Testis (tissue), 2 donors: ENCODE measurements at regions not wholly inside any gene's neighbourhood (a gene's known extent, or its start where the extent isn't known, plus 50 kb on each side); places are given as distances from the start of the nearest gene placed in this dataset.

Experiments used
- DNase-seq: peaks from one replicate; pipeline ENCODE4 v3.0.0-alpha.2; 2019
- H3K27ac ChIP-seq, 2 donors: fragments of 200-600 bp; sonication (generic); one replicate each; pipeline ENCODE4 v1.5.1; 2019
- H3K27me3 ChIP-seq: fragments of 200-600 bp; sonication (generic); one replicate; pipeline ENCODE4 v1.5.1; 2019
- H3K36me3 ChIP-seq: fragments of 200-600 bp; sonication (generic); one replicate; pipeline ENCODE4 v1.5.1; 2017; ENCODE audit warnings: low read depth; ENCODE audit errors: missing control alignments
- H3K4me1 ChIP-seq: fragments of 200-600 bp; sonication (generic); one replicate; pipeline ENCODE4 v1.5.1; 2019
- H3K4me3 ChIP-seq, 2 donors: fragments of 200-600 bp; sonication (generic); one replicate each; pipeline ENCODE4 v1.5.1; 2017 to 2019
- H3K9me3 ChIP-seq: fragments of 200-600 bp; sonication (generic); one replicate; pipeline ENCODE4 v1.5.1; 2017
- CTCF ChIP-seq, 3 experiments: fragments of 450-650 bp in 2 of 3; fragments of 200-600 bp in 1 of 3; sonication (generic) in 1 of 3; IDR thresholded peaks; one replicate each; pipeline ENCODE4 v1.5.1; 2016 to 2019; ENCODE audit warnings: antibody characterized with exemption in 3 of 3, mild to moderate bottlenecking in 2 of 3, moderate library complexity in 1 of 3
- POLR2A ChIP-seq: fragments of 450-650 bp; IDR thresholded peaks from one replicate; pipeline ENCODE4 v1.6.1; 2017; ENCODE audit warnings: antibody characterized with exemption, mild to moderate bottlenecking, moderate library complexity
- WGBS, 2 donors: methylation state at CpG; one replicate each; pipeline ENCODE4 v1.1.5; 2018; 5-methylcytosine and 5-hydroxymethylcytosine counted together
- intact Hi-C: fragments of 100-400 bp; cut with DNase I; formaldehyde crosslinking; loops from one replicate; pipeline ENCODE4 v1.15.1; 2023; ENCODE audit warnings: low total_unique reads

- no peaks in the 10 kb centered on the region for H3K9me3 ChIP-seq
- TF ChIP-seq POLR2A (no peak), CTCF (IDR thresholded peaks at IDR 0.05) (no peak)
- intact Hi-C loops, result no loop called here
- H3K4me1 ChIP-seq, result no peaks in the 10 kb centered on the region
- H3K36me3 ChIP-seq, result no peaks in the 10 kb centered on the region
- WGBS, 2 donors, result 70 to 79% methylated on average over 7 of the region's 7 CpGs
- no peak for DNase-seq
- H3K4me3 ChIP-seq, result no peak overlapping the region
- no peak overlapping the region for H3K27ac ChIP-seq
- no peaks in the 10 kb centered on the region for H3K27me3 ChIP-seq
Measured at GRCh38 chr2:183349091-183349490, 224.8 kb downstream of the NUP35 start.

DNA sequence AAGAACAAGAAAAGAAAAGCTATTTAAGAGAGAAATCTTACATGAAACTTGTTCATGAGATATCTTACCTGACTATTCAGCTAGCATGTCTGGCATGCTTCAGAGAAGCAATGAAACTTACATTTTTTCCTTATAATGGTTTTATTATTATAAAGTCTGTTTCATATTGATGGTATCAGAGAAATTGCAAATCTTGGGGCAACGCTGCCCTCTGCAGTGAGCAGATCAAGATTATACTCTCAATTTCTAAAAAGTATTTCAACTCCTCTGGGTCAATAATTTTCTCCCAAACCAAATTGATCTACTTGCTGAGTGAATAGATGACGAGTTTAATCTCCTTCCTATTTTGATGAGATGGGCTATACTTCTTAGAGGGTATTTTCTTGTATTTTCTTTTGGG, 235.6 kb downstream of the NUP35 start:
- no peaks in the 10 kb centered on the region for H3K27me3 ChIP-seq
- no peak overlapping the region for H3K27ac ChIP-seq
- H3K4me1 ChIP-seq, result no peaks in the 10 kb centered on the region
- no peaks in the 10 kb centered on the region for H3K36me3 ChIP-seq
- no peak for DNase-seq
- TF ChIP-seq CTCF (IDR thresholded peaks at IDR 0.05), result no peak
- no peak for TF ChIP-seq POLR2A
- intact Hi-C loops, result no loop called here
- no peaks in the 10 kb centered on the region for H3K9me3 ChIP-seq
- WGBS, 2 donors, result 89 to 93% methylated on average over 2 of the region's 2 CpGs
- no peak overlapping the region for H3K4me3 ChIP-seq

DNA sequence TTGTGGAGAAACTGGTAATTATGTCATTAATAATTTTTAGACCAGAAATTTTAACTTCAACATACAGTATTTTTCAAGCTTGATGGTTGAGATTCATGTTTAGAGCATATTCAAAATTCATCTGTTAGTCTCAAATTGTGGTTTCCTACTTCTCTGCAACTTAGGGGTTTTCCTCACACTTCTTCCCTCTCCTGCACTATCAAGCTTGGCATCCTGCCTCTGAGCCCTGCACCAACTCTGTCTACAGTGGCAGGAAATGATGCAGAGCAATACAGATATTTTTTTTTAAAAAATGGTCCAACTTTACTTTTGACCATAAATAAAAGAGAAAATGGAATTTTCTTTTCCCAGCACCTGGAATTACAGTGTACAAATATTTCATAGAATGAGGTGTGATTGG, 247.3 kb downstream of the NUP35 start:
- Histone ChIP-seq H3K36me3 (no peaks in the 10 kb centered on the region), H3K27me3 (no peaks in the 10 kb centered on the region), H3K4me1 (no peaks in the 10 kb centered on the region), H3K27ac (no peak overlapping the region), H3K4me3 (no peak overlapping the region), H3K9me3 (no peaks in the 10 kb centered on the region)
- TF ChIP-seq POLR2A (no peak), CTCF (IDR thresholded peaks at IDR 0.05) (no peak)
- intact Hi-C loops, result no loop called here
- DNase-seq, result no peak

DNA sequence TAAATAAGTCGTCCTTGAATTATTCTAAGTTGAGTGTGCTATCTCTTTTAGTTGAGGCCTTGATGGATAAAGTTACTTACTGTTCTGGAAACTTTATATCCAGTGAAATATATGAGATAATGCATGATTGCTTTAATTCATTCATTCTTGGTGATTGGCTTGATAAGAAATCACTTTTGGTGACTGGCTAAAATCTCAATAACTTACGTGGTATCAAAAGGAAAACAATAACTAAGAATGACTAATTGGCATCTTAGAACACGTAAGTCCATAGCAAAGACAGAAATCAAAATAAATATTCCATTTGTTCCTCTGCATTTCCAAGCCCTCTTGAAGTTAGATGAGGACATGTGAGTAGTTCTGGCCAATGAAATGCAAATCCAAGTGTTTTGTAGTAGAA, 251.6 kb downstream of the NUP35 start:
- intact Hi-C loops, result no loop called here
- WGBS, 2 donors, result 78 to 79% methylated on average over 3 of the region's 3 CpGs
- Histone ChIP-seq H3K4me1 (no peaks in the 10 kb centered on the region), H3K27me3 (no peaks in the 10 kb centered on the region), H3K36me3 (no peaks in the 10 kb centered on the region), H3K9me3 (no peaks in the 10 kb centered on the region), H3K27ac (no peak overlapping the region), H3K4me3 (no peak overlapping the region)
- no peak for DNase-seq
- no peak for TF ChIP-seq CTCF (IDR thresholded peaks at IDR 0.05)

DNA sequence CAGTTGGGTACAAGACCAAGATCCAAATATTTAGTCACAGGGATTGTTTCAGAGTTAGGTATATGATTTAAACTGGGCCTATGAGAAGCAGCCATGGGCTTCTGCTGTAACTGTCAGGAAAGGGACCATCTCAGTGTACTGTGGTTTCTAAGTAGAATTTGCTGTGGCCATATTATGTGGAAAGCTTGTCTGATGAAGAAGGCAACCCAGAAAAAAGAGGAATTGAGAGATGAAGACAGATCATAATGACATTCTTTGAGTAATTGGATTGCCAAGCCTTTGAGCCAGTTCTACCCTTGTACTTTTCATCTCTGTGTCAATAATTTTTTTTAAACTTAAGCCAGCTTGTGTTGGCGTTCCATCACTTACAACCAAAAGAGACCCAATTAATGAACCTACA, 259.6 kb downstream of the NUP35 start:
- intact Hi-C loops, result no loop called here
- no peaks in the 10 kb centered on the region for H3K27me3 ChIP-seq
- 92 to 100% methylated on average over 1 of the region's 1 CpG for WGBS, 2 donors
- no peaks in the 10 kb centered on the region for H3K36me3 ChIP-seq
- H3K9me3 ChIP-seq, result no peaks in the 10 kb centered on the region
- H3K27ac ChIP-seq, result no peak overlapping the region
- DNase-seq, result no peak
- no peak for TF ChIP-seq CTCF (IDR thresholded peaks at IDR 0.05)
- no peak for TF ChIP-seq POLR2A
- H3K4me1 ChIP-seq, result no peaks in the 10 kb centered on the region
- H3K4me3 ChIP-seq, result no peak overlapping the region
